Erythroblast (primary cell): ENCODE measurements at regions not wholly inside any gene's neighbourhood (a gene's known extent, or its start where the extent isn't known, plus 50 kb on each side); places are given as distances from the start of the nearest gene placed in this dataset.

Experiments used
- GATA1 ChIP-seq: IDR thresholded peaks from 2 replicates; pipeline ENCODE4 v1.6.1; 2011; ENCODE audit warnings: low read depth, mild to moderate bottlenecking, control low read depth, low read length, moderate library complexity
- POLR2A ChIP-seq: IDR thresholded peaks from 2 replicates; pipeline ENCODE4 v1.6.1; 2011; ENCODE audit warnings: mild to moderate bottlenecking, low read length

GRCh38 chr6:68339488-68340131 is 295.5 kb upstream of the ADGRB3 start:
- no peak for TF ChIP-seq POLR2A
- no peak for TF ChIP-seq GATA1
